HUES48 (cell line): ENCODE measurements at regions not wholly inside any gene's neighbourhood (a gene's known extent, or its start where the extent isn't known, plus 50 kb on each side); places are given as distances from the start of the nearest gene placed in this dataset.
"Not testable (repeated sequence)": the region's sequence is repeated elsewhere in the genome, so short reads cannot be mapped to it uniquely, and the experiment has no call there.

ENCODE experiments used
- H3K27ac ChIP-seq: one replicate; pipeline ENCODE4 v1.7.0; 2013; ENCODE audit warnings: low read depth, low read length, inconsistent platforms
- H3K27me3 ChIP-seq: 2 replicates; pipeline ENCODE4 v1.6.1; 2013; ENCODE audit warnings: mild to moderate bottlenecking, low read length; ENCODE audit not compliant: control insufficient read depth, insufficient read depth
- H3K36me3 ChIP-seq: 2 replicates; pipeline ENCODE4 v1.6.1; 2013; ENCODE audit warnings: low read length; ENCODE audit not compliant: control insufficient read depth, insufficient read depth
- H3K4me1 ChIP-seq: 2 replicates; pipeline ENCODE4 v1.6.1; 2013; ENCODE audit warnings: mild to moderate bottlenecking, low read length; ENCODE audit not compliant: control insufficient read depth, insufficient read depth
- H3K4me3 ChIP-seq: 2 replicates; pipeline ENCODE4 v1.5.1; 2013; ENCODE audit warnings: mild to moderate bottlenecking, low read depth, low read length
- H3K9ac ChIP-seq: 2 replicates; pipeline ENCODE4 v1.6.1; 2013; ENCODE audit warnings: mild to moderate bottlenecking, low read depth, low read length, moderate library complexity
- H3K9me3 ChIP-seq: 2 replicates; pipeline ENCODE4 v1.6.1; 2013; ENCODE audit warnings: low read length; ENCODE audit not compliant: control insufficient read depth, insufficient read depth

DNA sequence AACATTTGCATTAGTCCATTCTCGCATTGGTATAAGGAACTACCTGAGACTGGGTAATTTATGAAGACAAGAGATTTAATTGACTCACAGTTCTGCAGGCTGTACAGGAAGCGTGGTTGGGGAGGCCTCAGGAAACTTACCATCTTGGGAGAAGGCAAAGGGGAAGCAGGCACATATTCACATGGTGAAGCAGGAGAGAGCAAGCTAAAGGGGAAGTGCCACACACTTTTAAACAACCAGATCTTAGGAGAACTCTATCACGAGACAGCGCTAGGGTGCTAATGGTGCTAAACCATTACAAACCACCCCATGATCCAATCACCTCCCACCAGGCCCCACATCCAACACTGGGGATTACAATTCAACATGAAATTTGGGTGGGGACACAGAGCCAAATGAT, 201.7 kb upstream of the MGAT5 start:
- H3K4me1 ChIP-seq: no peaks in the 10 kb centered on the region
- no peak overlapping the region for H3K9ac ChIP-seq
- no peak overlapping the region for H3K27ac ChIP-seq
- no peaks in the 10 kb centered on the region; the same call in 1 of the 2 replicates for H3K9me3 ChIP-seq
- no peak overlapping the region for H3K4me3 ChIP-seq
- H3K27me3 ChIP-seq: no peaks in the 10 kb centered on the region
- no peaks in the 10 kb centered on the region for H3K36me3 ChIP-seq

DNA sequence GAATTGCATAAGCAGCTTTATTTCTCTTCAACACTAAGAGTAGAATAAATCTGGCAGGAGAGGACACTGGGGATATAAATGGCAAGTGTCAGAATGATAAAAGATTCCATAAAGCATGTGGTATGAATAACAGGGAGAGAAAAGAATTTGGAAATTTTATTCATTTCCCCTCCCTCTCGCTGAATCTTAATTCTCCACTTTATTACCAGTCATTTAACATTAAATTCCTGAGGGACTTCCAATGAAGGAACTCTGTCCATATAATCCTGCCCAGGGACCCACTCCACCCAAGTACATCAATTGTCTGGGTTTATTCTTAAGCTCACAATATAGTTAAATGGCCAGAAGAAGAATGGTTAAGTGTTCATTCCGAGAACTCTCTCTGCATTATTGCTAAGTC, 197.7 kb upstream of the MGAT5 start:
- H3K36me3 ChIP-seq: no peaks in the 10 kb centered on the region
- no peaks in the 10 kb centered on the region for H3K4me1 ChIP-seq
- H3K27me3 ChIP-seq: no peaks in the 10 kb centered on the region
- H3K9ac ChIP-seq: no peak overlapping the region
- peaks cover 6% of the 10 kb centered on the region for H3K9me3 ChIP-seq
- no peak overlapping the region for H3K4me3 ChIP-seq
- no peak overlapping the region for H3K27ac ChIP-seq

DNA sequence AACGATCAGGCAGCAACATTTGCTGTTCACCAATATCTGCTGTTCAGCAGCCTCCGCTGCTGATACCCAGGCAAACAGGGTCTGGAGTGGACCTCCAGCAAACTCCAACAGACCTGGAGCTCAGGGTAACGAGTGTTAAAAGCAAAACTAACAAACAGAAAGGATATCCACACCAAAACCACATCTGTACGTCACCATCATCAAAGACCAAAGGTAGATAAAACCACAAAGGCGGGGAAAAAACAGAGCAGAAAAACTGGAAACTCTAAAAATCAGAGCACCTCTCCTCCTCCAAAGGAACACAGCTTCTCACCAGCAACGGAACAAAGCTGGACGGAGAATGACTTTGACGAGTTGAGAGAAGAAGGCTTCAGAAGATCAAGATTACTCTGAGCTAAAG, 192.8 kb upstream of the MGAT5 start:
- H3K27me3 ChIP-seq, H3K9ac ChIP-seq, H3K27ac ChIP-seq, H3K9me3 ChIP-seq, H3K4me1 ChIP-seq, H3K36me3 ChIP-seq, H3K4me3 ChIP-seq: not testable (repeated sequence)

DNA sequence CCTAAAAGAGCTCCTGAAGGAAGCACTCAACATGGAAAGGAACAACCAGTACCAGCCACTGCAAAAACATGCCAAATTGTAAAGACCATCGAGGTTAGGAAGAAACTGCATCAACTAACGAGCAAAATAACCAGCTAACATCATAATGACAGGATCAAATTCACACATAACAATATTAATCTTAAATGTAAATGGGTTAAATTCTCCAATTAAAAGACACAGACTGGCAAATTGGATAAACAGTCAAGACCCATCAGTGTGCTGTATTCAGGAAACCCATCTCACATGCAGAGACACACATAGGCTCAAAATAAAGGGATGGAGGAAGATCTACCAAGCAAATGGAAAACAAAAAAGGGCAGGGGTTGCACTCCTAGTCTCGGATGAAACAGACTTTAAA, 191.6 kb upstream of the MGAT5 start:
- H3K4me1 ChIP-seq, H3K27me3 ChIP-seq, H3K27ac ChIP-seq, H3K9me3 ChIP-seq, H3K9ac ChIP-seq, H3K4me3 ChIP-seq, H3K36me3 ChIP-seq: not testable (repeated sequence)

DNA sequence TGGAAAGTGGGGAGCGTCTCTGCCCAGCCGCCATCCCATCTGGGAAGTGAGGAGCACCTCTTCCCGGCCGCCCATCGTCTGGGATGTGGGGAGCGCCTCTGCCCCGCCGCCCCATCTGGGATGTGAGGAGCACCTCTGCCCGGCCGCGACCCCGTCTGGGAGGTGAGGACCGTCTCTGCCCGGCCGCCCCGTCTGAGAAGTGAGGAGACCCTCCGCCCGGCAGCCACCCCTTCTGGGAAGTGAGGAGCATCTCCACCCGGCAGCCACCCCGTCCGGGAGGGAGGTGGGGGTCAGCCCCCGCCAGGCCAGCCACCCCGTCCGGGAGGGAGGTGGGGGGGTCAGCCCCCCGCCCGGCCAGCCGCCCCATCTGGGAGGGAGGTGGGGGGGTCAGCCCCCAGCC, 190.0 kb upstream of the MGAT5 start:
- H3K9ac ChIP-seq, H3K4me3 ChIP-seq, H3K4me1 ChIP-seq, H3K27me3 ChIP-seq, H3K36me3 ChIP-seq, H3K27ac ChIP-seq, H3K9me3 ChIP-seq: not testable (repeated sequence)

DNA sequence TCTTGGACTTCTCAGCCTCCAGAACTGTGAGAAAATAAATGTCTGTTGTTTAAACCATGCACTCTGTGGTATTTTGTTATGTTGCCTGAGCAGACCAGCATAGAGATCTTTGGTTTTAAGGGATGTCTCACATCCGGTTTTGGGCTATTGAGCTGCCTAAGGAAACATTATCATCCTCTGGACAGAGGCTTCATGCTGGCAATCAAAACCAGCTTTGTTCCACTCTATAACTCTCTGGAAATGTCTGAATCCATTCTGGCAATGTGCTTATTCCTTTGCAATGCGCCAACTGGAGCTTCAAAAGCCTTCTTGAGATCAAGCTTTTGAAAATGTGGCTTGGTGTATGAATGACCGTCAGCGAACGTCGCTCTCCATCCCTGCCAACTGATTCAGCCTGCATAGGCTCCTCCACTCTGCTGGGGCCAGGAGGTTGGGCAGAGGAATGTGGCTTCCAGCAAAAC, 183.6 kb upstream of the MGAT5 start:
- Histone ChIP-seq H3K4me3 (no peak overlapping the region), H3K27ac (no peak overlapping the region), H3K4me1 (no peaks in the 10 kb centered on the region), H3K9me3 (no peaks in the 10 kb centered on the region), H3K27me3 (no peaks in the 10 kb centered on the region), H3K9ac (no peak overlapping the region), H3K36me3 (no peaks in the 10 kb centered on the region)

DNA sequence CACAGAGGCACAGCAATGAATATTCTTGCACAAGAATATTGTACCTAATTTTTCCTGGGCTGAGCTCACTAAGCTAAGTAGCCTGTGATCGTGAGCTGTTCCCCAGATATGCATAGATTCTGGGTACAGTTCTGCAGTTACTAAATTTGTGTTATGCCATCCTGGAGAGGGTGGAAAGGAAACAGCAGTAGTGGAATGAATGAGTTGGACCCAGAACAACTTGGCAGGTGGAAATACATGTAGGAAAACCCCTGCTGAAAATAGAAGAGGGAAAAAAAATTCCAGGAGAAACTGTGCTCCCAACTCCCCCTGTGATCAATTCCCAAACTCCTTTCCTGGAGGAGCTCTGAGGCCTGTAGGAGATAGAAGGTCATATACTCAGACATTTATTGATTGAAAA, 181.5 kb upstream of the MGAT5 start:
- Histone ChIP-seq H3K4me3 (no peak overlapping the region), H3K27me3 (no peaks in the 10 kb centered on the region), H3K9me3 (peaks cover 2% of the 10 kb centered on the region; the same call in 1 of the 2 replicates), H3K9ac (no peak overlapping the region), H3K27ac (no peak overlapping the region), H3K36me3 (no peaks in the 10 kb centered on the region), H3K4me1 (no peaks in the 10 kb centered on the region)

DNA sequence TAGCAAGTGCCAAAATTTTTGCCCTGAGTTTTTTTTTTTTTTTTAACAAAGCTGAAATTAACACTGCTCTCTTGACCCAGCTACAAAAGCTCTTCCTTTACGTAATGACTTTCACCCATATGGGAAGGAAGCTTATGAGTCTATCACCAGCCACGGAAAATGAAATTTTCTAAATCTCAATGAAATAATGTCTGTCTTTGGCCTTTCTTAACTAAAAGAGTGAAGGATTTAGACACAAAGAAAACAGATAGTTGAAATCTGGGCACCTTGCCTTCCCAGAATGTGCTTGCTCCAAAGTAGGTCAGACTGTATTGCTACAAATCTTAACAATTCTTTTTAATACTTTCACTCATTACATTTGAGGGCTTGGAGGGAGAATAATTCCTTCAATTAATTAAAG, 180.8 kb upstream of the MGAT5 start:
- no peaks in the 10 kb centered on the region for H3K4me1 ChIP-seq
- no peaks in the 10 kb centered on the region for H3K36me3 ChIP-seq
- no peak overlapping the region for H3K4me3 ChIP-seq

DNA sequence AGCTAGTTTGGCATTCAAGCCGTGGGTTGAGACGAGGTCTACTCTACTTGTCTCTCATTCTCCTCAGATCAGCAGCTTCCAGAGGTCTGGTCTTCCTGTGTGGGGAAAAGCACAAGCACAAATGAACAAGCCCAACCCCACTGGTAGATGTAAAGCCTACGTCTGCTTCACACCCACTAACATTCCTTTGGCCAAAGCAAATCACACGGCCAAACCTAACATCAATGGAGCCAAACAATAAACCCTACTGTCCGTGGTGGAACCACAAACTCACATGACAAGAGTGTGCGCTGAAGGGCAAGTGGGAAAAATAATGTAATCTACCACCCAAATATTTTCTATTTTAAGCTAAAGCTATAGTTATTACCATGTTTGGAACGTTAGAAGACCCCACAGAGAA, 179.3 kb upstream of the MGAT5 start:
- H3K27ac ChIP-seq: no peak overlapping the region
- H3K9me3 ChIP-seq: peaks cover 2% of the 10 kb centered on the region; the same call in 1 of the 2 replicates
- no peak overlapping the region for H3K4me3 ChIP-seq
- H3K27me3 ChIP-seq: no peaks in the 10 kb centered on the region
- H3K9ac ChIP-seq: no peak overlapping the region
- H3K36me3 ChIP-seq: no peaks in the 10 kb centered on the region
- no peaks in the 10 kb centered on the region for H3K4me1 ChIP-seq

More for the DNA sequence above, 180.8 kb upstream of the MGAT5 start:
- Histone ChIP-seq H3K9ac (no peak overlapping the region), H3K27ac (no peak overlapping the region), H3K27me3 (no peaks in the 10 kb centered on the region), H3K9me3 (peaks cover 2% of the 10 kb centered on the region; the same call in 1 of the 2 replicates)

DNA sequence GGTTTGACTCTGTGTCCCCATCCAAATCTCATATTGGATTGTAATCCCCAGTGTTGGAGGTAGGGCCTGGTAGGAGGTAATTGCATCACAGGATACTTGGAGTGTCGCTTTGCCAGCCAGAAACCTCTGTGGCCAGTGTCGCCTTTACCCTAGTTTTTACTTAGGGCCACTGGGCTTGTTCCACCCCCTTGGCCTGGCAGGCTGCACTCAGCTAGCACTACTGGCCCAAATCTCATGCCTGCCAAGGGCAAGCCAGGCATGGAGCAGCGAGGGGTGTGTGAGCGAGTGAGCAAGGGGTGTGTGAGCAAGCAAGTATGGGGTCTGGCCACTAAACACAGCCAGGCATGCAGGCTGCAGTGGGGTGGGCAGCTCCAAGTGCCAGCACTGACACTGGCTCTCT, 178.7 kb upstream of the MGAT5 start:
- H3K4me3 ChIP-seq: no peak overlapping the region
- H3K9ac ChIP-seq: no peak overlapping the region
- H3K27ac ChIP-seq: no peak overlapping the region
- no peaks in the 10 kb centered on the region for H3K27me3 ChIP-seq
- H3K4me1 ChIP-seq: peaks cover 1% of the 10 kb centered on the region; the same call in 1 of the 2 replicates
- peaks cover 2% of the 10 kb centered on the region; the same call in 1 of the 2 replicates for H3K9me3 ChIP-seq
- H3K36me3 ChIP-seq: no peaks in the 10 kb centered on the region

DNA sequence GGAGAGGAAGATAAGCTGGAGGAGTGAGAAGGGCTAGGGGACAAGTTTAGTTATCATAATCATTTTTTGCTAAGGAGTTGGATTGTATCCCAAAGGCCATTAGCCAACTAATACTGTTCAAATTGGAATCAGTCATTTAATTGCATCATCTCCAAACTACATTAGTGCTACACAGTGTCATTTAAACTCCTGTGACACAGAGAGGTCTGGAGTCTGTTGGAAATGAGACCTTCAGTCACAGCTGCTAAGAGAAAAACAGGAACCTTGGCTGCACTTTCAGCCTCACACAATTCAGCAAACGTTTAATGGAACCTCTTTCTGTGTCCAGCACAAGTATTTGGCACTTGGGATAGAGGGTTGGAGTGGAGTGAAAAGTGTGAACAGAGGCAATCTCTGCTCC, 175.5 kb upstream of the MGAT5 start:
- no peak overlapping the region for H3K9ac ChIP-seq

DNA sequence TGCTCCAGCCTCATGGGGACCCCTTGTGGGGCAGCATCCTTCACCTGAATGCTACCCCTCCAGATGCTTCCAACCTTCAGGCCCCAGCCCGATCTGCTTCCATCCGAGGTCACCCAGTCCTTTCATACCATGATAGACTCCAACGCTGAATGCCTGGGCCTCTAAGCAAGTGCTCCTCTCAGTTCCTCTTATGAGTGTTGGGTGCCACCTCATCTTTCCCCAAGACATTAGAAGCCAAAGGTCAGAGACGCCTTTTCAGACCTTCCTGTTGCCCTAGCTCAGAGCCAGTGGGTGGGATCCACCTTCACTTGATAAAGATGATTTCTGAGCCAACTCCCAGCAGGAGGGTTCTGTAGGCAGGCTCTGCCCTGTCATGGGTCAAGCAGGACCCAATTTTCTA, 174.5 kb upstream of the MGAT5 start:
- Histone ChIP-seq H3K9ac (no peak overlapping the region), H3K27me3 (no peaks in the 10 kb centered on the region), H3K4me1 (peaks cover 8% of the 10 kb centered on the region), H3K36me3 (no peaks in the 10 kb centered on the region), H3K27ac (no peak overlapping the region), H3K4me3 (no peak overlapping the region), H3K9me3 (peaks cover 2% of the 10 kb centered on the region; the same call in 1 of the 2 replicates)

More for the DNA sequence above, 175.5 kb upstream of the MGAT5 start:
- H3K4me3 ChIP-seq: no peak overlapping the region
- peaks cover 8% of the 10 kb centered on the region for H3K4me1 ChIP-seq
- no peak overlapping the region for H3K27ac ChIP-seq
- peaks cover 2% of the 10 kb centered on the region; the same call in 1 of the 2 replicates for H3K9me3 ChIP-seq
- no peaks in the 10 kb centered on the region for H3K36me3 ChIP-seq
- H3K27me3 ChIP-seq: no peaks in the 10 kb centered on the region
